Ammon's horn (tissue), 1 donor: ENCODE measurements at regions not wholly inside any gene's neighbourhood (a gene's known extent, or its start where the extent isn't known, plus 50 kb on each side); places are given as distances from the start of the nearest gene placed in this dataset.

Source experiments
- DNase-seq: peaks from one replicate; pipeline ENCODE4 v3.0.0-alpha.2; 2016; ENCODE audit warnings: low spot score

GRCh38 chr14:42944284-42944683, 1337.6 kb downstream of the LRFN5 start:
- DNase-seq: no peak

GRCh38 chr14:42931308-42931707, 1324.6 kb downstream of the LRFN5 start:
- no peak for DNase-seq

GRCh38 chr14:42929806-42930480, 1323.3 kb downstream of the LRFN5 start:
- DNase-seq: no peak

GRCh38 chr14:42927313-42927712, 1320.6 kb downstream of the LRFN5 start:
- DNase-seq: no peak

DNA sequence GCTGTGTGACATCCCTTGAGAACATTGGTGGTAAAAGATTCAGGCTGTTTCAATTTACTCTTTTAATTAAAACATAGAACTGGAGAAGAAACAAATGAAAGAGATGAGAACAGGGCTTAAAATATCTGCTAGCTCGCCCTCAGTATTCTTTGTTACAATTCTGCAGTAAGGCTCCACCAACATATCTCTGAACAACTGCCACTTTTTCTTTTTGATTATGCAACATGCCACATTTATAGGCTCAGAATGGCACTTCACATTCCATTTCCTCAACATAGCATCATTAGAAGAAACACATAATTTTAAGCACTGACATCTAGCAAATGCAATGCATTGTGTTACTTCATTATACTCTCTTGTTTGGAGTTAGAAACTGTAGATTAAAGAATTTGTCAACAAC, 1315.2 kb downstream of the LRFN5 start:
- peak; percentile 5 for DNase-seq

GRCh38 chr14:42918615-42919014, 1311.9 kb downstream of the LRFN5 start:
- no peak for DNase-seq

DNA sequence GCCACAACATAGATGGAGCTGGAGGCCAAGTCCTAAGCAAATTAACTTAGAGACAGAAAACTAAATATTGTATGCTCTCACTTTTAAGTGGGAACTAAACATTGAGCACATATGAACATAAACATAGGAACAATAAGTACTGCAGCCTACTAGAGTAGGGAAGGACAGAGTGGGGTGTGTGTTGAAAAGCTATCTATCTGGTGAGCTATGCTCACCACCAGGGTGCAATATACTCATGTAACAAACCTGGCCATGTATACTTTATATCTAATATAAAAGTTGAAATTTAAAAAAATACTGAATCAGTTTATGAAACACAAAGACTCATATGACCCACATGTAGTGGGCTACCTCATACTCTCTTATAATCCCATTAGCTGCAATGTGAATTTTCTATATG, 1305.0 kb downstream of the LRFN5 start:
- DNase-seq: no peak

GRCh38 chr14:42909659-42910058, 1303.0 kb downstream of the LRFN5 start:
- no peak for DNase-seq

GRCh38 chr14:42893183-42893582, 1286.5 kb downstream of the LRFN5 start:
- DNase-seq: no peak

DNA sequence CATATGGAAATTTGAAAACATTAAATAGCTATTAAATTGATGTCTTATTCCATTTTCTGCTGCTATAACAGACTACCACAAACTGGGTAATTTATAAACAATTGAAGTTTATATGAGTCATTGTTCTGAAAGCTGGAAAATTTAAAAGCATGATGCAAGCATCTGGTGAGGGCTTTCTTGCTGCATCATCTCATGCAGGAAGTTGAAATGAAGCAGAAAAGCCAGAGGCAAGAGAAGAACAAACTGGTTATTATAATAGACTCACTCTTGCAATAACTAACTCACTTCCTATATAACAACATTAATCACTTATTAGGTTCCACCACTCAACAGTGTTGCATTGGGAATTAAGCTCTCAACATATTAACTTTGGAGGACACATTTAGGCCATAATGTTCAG, 1277.4 kb downstream of the LRFN5 start:
- DNase-seq: no peak

GRCh38 chr14:42877716-42878115, 1271.0 kb downstream of the LRFN5 start:
- no peak for DNase-seq

- DNase-seq: no peak
These were observed 1266.1 kb downstream of the LRFN5 start for GRCh38 chr14:42872786-42873185.

GRCh38 chr14:42869681-42870080, 1263.0 kb downstream of the LRFN5 start:
- no peak for DNase-seq

DNA sequence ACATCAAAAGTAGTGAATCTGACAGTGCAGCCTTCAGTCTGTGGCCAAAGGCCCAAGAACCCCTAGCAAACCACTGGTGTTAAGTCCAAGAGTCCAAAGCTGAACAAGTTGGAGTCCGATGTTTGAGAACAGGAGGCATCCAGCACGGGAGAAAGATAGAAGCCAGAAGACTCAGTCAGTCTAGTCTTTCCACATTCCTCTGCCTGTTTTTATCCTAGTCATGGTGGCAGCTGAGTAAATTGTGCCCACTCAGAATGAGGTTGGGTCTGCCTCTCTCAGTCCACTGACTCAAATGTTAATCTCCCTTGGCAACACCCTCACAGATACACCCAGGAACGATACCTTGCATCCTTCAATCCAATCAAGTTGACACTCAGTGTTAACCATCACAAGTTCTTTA, 1255.4 kb downstream of the LRFN5 start:
- no peak for DNase-seq

DNA sequence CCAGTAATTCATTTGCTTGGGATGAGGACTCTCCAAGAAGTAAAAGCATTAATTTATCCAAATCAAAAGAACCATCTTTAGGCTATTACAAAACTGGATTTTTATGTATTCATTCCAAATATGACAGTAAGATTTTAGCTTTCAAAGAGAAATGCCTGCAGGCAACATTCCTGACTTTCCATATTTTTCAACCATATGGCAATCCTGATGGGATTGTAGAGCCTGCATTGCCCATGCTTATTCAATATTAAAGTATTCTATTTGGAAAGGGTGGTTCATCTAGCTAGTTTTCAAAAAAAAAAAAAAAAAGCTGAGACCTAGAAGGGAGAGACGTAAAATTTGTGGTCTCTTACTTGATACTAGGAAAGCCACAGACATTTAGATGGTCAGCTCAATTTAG, 1253.7 kb downstream of the LRFN5 start:
- no peak for DNase-seq

GRCh38 chr14:42856106-42856505, 1249.4 kb downstream of the LRFN5 start:
- no peak for DNase-seq

GRCh38 chr14:42855085-42855484, 1248.4 kb downstream of the LRFN5 start:
- no peak for DNase-seq

GRCh38 chr14:42854061-42854460, 1247.4 kb downstream of the LRFN5 start:
- DNase-seq: peak; percentile 27

DNA sequence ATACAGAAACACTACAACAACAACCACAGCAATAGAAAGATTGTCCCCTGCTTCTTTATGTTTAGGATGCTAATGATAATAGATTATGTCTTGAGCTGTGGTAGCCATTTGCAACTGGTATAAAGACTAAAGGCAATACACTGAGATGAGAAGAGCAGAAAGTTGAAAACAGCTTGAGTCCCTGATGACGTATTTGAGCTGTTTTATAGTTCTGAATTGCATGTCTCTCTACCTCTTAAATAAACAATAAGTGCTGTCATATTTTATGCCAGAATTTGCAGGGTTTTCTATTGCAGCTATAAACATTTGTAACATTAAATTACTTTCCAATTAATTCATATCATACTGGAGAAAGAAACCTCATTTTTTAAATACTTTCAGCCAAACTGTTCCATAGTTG, 1242.0 kb downstream of the LRFN5 start:
- no peak for DNase-seq

GRCh38 chr14:42814817-42815216, 1208.1 kb downstream of the LRFN5 start:
- no peak for DNase-seq

GRCh38 chr14:42806909-42807315, 1200.2 kb downstream of the LRFN5 start:
- no peak for DNase-seq

DNA sequence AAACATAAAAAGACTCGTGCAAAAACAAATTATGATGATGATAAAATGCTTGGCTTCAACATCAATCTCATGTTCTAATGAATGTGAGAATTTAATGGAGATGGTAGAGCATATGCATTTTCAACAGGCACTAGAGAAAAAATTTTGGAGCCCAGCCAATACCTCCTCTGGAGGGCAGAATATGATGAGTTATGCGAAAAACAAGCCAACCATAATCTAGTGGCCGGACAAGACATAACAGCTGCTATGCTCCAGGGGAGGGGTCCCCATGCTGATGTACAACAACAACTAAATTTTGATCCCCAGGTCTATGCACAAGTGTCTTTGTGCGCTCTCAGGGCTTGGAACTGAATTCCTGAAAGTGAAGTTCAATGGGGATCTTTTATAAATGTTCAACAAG, 1197.5 kb downstream of the LRFN5 start:
- DNase-seq: no peak

DNA sequence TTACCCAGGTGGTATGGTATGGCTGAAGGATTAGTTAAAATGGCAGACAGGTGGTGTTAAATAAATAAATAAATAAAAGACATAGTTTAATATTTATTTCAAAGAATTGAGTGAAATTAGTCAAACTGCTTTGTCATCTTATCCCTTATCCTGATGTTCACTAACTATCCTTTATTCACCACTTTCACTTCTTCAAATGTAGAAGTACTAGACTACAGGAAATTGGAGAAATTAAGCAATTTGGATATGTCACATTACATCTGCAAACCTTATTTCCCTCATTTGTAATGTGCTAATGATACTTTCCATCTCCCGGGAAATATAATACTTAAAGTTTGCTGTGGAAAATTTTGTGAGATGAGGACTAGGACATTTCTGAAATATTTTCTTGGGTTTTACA, 1195.7 kb downstream of the LRFN5 start:
- DNase-seq: no peak

- no peak for DNase-seq
These were observed 1185.5 kb downstream of the LRFN5 start for GRCh38 chr14:42792166-42792565.

DNA sequence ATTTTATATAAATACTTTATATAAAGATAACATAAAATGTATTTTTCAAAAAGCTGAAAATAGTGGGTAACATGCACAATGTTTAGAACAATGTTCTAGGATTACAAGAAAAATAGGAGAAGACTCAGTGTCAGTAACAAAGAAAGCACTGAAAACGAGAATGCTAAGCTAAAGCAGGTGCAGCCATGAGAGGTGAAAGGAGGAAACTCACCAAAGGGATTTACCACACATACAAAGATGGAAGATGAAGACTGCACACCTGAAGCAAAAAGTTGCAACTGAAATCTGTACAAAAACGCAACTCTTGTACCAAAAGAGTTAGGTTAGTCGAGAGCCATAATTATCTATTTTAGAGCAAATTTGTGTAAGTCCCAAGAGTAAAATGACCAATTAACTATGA, 1176.1 kb downstream of the LRFN5 start:
- DNase-seq: no peak
